Mammary epithelial cell (primary cell): ENCODE measurements at regions not wholly inside any gene's neighbourhood (a gene's known extent, or its start where the extent isn't known, plus 50 kb on each side); places are given as distances from the start of the nearest gene placed in this dataset.

Experiments
- CTCF ChIP-seq, 2 donors: IDR thresholded peaks in 1 of 2; conservative IDR thresholded peaks in 1 of 2; 2 replicates each; pipeline ENCODE4 v1.5.1; 2011 to 2012; ENCODE audit warnings: inconsistent platforms in 2 of 2, low read length in 2 of 2, mild to moderate bottlenecking in 2 of 2, control low read depth in 1 of 2, low read depth in 1 of 2; ENCODE audit not compliant: insufficient read depth in 1 of 2; ENCODE audit errors: extremely low read depth in 1 of 2
- EZH2 ChIP-seq: IDR thresholded peaks from 2 replicates; pipeline ENCODE4 v1.6.1; 2012; ENCODE audit warnings: low read length, inconsistent platforms, borderline replicate concordance

GRCh38 chr3:8416965-8417364, 84.7 kb upstream of the LMCD1 start:
- TF ChIP-seq CTCF (conservative IDR thresholded peaks at IDR 0.05 in 1 of 2, IDR thresholded peaks at IDR 0.05 in 1 of 2; ENCODE audit: extremely low read depth in 1 of 2, insufficient read depth in 1 of 2, low read depth in 1 of 2, low read length in 2 of 2) = no peak
- TF ChIP-seq EZH2 = no peak
